Gastrocnemius medialis (tissue), 4 donors: ENCODE measurements at regions not wholly inside any gene's neighbourhood (a gene's known extent, or its start where the extent isn't known, plus 50 kb on each side); places are given as distances from the start of the nearest gene placed in this dataset.

Experiments used
- CTCF ChIP-seq, 5 experiments: fragments of 450-650 bp in 3 of 5; fragments of 200-600 bp in 2 of 5; sonication (generic) in 2 of 5; IDR thresholded peaks in 4 of 5; conservative IDR thresholded peaks in 1 of 5; 1 replicate in 4 of 5; 2 replicates in 1 of 5; pipeline ENCODE4 v1.5.1; 2016 to 2019; ENCODE audit warnings: antibody characterized with exemption in 5 of 5, mild to moderate bottlenecking in 3 of 5, moderate library complexity in 3 of 5
- POLR2A ChIP-seq, 2 donors: fragments of 450-650 bp; IDR thresholded peaks; one replicate each; pipeline ENCODE4 v1.6.1; 2017; ENCODE audit warnings: antibody characterized with exemption in 2 of 2, mild to moderate bottlenecking in 2 of 2, moderate library complexity in 2 of 2

GRCh38 chr11:71147331-71147730 is 105.0 kb downstream of the SHANK2 start:
- no peak for TF ChIP-seq POLR2A (IDR thresholded peaks at IDR 0.05)
- no peak for TF ChIP-seq CTCF (IDR thresholded peaks at IDR 0.05 in 4 of 5, conservative IDR thresholded peaks at IDR 0.05 in 1 of 5)
